MM.1S (cell line): ENCODE measurements at regions not wholly inside any gene's neighbourhood (a gene's known extent, or its start where the extent isn't known, plus 50 kb on each side); places are given as distances from the start of the nearest gene placed in this dataset.

Experiments used
- DNase-seq: peaks from one replicate; pipeline ENCODE4 v3.0.0-alpha.2; 2015
- H2AFZ ChIP-seq: fragments of 300-600 bp; sonication (generic); 2 replicates; pipeline ENCODE4 v1.6.0; 2016; ENCODE audit warnings: antibody characterized with exemption, low read length
- H3F3A ChIP-seq: fragments of 300-600 bp; sonication (generic); 2 replicates; pipeline ENCODE4 v1.6.1; 2016; ENCODE audit warnings: mild to moderate bottlenecking, antibody characterized with exemption, low read length, moderate library complexity, mixed read lengths; ENCODE audit not compliant: insufficient read depth
- H3K27ac ChIP-seq: fragments of 300-600 bp; sonication (generic); 2 replicates; pipeline ENCODE4 v1.5.1; 2016; ENCODE audit warnings: mild to moderate bottlenecking, low read length
- H3K27me3 ChIP-seq: fragments of 300-600 bp; sonication (generic); replicated peaks from 2 replicates; pipeline ENCODE4 v1.6.0; 2016; ENCODE audit warnings: low read length; ENCODE audit not compliant: insufficient read depth
- H3K36me3 ChIP-seq: fragments of 300-600 bp; sonication (generic); replicated peaks from 2 replicates; pipeline ENCODE4 v1.6.1; 2016; ENCODE audit warnings: mild to moderate bottlenecking, low read length, mixed read lengths; ENCODE audit not compliant: insufficient read depth
- H3K4me1 ChIP-seq: fragments of 300-600 bp; sonication (generic); 2 replicates; pipeline ENCODE4 v1.6.1; 2016; ENCODE audit warnings: low read length, mixed read lengths
- H3K4me2 ChIP-seq: fragments of 300-600 bp; sonication (generic); 2 replicates; pipeline ENCODE4 v1.6.0; 2016; ENCODE audit warnings: low read depth, low read length
- H3K4me3 ChIP-seq: fragments of 300-600 bp; sonication (generic); 2 replicates; pipeline ENCODE4 v1.5.1; 2016; ENCODE audit warnings: low read length, mixed read lengths
- H3K79me2 ChIP-seq: fragments of 300-600 bp; sonication (generic); 2 replicates; pipeline ENCODE4 v1.6.1; 2016; ENCODE audit warnings: mixed run types, low read length, mixed read lengths
- H3K9ac ChIP-seq: fragments of 300-600 bp; sonication (generic); 2 replicates; pipeline ENCODE4 v1.6.1; 2016; ENCODE audit warnings: low read length, mixed read lengths
- H3K9me2 ChIP-seq: fragments of 300-600 bp; sonication (generic); replicated peaks from 2 replicates; pipeline ENCODE4 v1.6.1; 2016; ENCODE audit warnings: mild to moderate bottlenecking, low read length, mixed read lengths; ENCODE audit not compliant: insufficient read depth
- H3K9me3 ChIP-seq: fragments of 300-600 bp; sonication (generic); replicated peaks from 2 replicates; pipeline ENCODE4 v1.6.1; 2016; ENCODE audit warnings: mild to moderate bottlenecking, low read length, mixed read lengths; ENCODE audit not compliant: insufficient read depth
- H4K20me1 ChIP-seq: fragments of 300-600 bp; sonication (generic); 2 replicates; pipeline ENCODE4 v1.6.1; 2016; ENCODE audit warnings: mild to moderate bottlenecking, low read length, moderate library complexity, mixed read lengths; ENCODE audit not compliant: insufficient read depth
- CTCF ChIP-seq: fragments of 300-600 bp; sonication (generic); IDR thresholded peaks from 2 replicates; pipeline ENCODE4 v1.5.1; 2016; ENCODE audit warnings: antibody characterized with exemption, low read length, mixed read lengths
- EZH2 ChIP-seq: fragments of 300-600 bp; sonication (generic); optimal IDR thresholded peaks from 2 replicates; pipeline ENCODE3; 2017; ENCODE audit warnings: low read depth, mild to moderate bottlenecking, antibody characterized with exemption, low read length, mixed read lengths
- EZH2phosphoT487 ChIP-seq: fragments of 300-600 bp; sonication (generic); IDR thresholded peaks from 2 replicates; pipeline ENCODE4 v1.6.1; 2018; ENCODE audit warnings: antibody characterized with exemption, low read length

DNA sequence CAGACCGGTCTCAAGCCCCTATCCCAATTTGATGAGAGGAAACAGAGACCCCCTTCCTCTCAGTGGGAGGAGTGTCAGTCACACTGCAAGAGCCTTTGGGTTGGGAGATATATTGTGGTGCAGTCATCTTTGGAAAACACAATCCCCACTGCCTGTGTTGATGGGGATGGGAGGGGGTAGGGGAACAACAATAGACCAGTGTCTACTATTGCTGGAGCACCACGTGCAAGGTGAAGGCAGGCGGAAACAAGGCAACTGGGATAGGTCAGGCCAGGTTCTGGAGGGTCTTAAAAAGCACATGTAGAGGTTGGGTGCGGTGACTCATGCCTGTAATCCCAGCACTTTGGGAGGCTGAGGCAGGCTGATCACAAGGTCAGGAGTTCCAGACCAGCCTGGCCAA, 127.9 kb downstream of the ZFP36L2 start:
- Histone ChIP-seq H3K4me2 (no peak overlapping the region), H3K36me3 (no peaks in the 10 kb centered on the region), H3K9ac (no peak overlapping the region), H3K27me3 (no peaks in the 10 kb centered on the region), H3K4me1 (no peaks in the 10 kb centered on the region), H3K27ac (no peak overlapping the region), H3K9me2 (no peaks in the 10 kb centered on the region), H2AFZ (no peak overlapping the region), H4K20me1 (no peaks in the 10 kb centered on the region), H3K79me2 (no peaks in the 10 kb centered on the region), H3K9me3 (no peaks in the 10 kb centered on the region), H3F3A (no peaks in the 10 kb centered on the region), H3K4me3 (no peak overlapping the region)
- DNase-seq, result no peak
- TF ChIP-seq EZH2 (no peak), EZH2phosphoT487 (no peak), CTCF (no peak)

DNA sequence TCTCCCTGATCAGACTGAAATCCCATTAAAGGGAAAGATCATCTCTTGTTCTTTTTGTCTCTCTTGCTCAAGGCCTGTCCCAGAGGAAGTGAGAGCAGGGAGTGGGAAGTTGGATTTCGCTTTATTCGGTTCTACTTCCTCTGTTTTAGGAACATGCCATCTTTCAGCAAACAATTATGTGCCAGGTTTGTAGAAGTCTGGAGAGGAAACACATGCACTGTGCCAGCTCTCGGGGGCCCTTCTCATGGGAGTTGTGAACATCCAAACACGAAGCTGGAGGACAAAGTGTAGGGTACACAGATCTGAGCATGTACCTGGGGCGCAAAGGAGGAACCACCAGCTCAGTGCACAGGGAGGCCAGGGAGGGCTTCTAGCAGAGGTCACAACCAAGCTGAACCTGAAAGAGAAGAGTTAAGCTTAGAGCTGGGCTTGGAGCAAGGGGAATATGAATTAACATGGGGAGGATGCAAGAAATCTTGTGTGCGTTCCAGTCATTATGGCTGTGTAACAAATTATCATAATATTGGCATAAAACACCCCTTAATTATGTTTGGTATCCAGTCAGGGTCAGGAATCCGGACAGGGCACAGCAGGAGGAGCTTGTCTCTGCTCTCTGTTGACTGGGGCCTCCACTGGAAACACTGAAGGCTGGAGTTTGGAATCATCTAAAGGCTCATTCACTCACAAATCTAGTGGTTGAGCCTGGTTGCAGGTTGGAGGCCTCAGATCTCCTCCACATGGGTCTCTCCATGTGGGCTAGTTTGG, 128.6 kb downstream of the ZFP36L2 start:
- Histone ChIP-seq H3K9me2 (no peaks in the 10 kb centered on the region), H3K4me2 (no peak overlapping the region), H3K9me3 (no peaks in the 10 kb centered on the region), H3K27me3 (no peaks in the 10 kb centered on the region), H3K4me3 (no peak overlapping the region), H3F3A (no peaks in the 10 kb centered on the region), H3K9ac (no peak overlapping the region), H3K4me1 (no peaks in the 10 kb centered on the region), H3K79me2 (no peaks in the 10 kb centered on the region), H3K36me3 (no peaks in the 10 kb centered on the region), H2AFZ (no peak overlapping the region), H3K27ac (no peak overlapping the region), H4K20me1 (no peaks in the 10 kb centered on the region)
- DNase-seq, result no peak
- TF ChIP-seq EZH2phosphoT487 (no peak), CTCF (no peak), EZH2 (no peak)

DNA sequence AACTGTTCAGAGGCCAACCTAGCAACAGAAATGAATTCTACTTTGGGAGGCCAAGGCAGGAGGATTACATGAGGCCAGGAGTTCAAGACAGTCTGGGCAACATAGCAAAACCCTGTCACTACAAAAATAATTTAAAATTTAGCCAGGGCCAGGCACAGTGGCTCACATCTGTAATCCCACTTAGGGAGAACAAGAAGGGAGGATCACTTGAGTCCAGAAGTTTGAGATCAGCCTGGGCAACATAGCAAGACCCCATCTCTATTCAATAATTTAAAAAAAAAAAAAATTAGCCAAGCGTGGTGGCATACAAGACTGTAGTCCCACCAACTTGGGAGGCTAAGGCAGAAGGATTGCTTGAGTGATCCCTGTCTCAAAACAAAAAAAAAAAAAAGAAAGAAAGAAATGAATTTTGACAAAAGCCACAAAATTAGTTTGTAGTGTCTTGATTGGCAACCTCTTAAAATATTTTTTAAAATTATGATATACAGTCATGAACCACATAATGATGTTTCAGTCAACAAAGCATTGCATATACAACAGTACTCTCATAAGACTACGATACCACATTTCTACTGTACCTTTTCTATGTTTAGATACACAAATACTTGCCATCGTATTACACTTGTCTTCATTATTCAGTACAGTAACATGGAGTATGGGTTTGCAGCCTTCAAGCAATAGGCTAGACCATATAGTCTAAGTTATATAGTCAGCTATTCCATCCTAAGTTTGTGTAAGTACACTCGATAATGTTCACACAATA, 130.7 kb downstream of the ZFP36L2 start:
- Histone ChIP-seq H3K79me2 (no peaks in the 10 kb centered on the region), H3F3A (no peaks in the 10 kb centered on the region), H3K4me3 (no peak overlapping the region), H4K20me1 (no peaks in the 10 kb centered on the region), H3K36me3 (no peaks in the 10 kb centered on the region), H3K4me2 (no peak overlapping the region), H3K4me1 (no peaks in the 10 kb centered on the region), H3K27me3 (no peaks in the 10 kb centered on the region), H3K9me2 (no peaks in the 10 kb centered on the region), H3K9ac (no peak overlapping the region), H3K9me3 (no peaks in the 10 kb centered on the region), H2AFZ (no peak overlapping the region), H3K27ac (no peak overlapping the region)
- no peak for DNase-seq
- TF ChIP-seq CTCF (no peak), EZH2phosphoT487 (no peak), EZH2 (no peak)
